HEK293T (cell line): ENCODE measurements at regions not wholly inside any gene's neighbourhood (a gene's known extent, or its start where the extent isn't known, plus 50 kb on each side); places are given as distances from the start of the nearest gene placed in this dataset.

Experiments
- ARNT ChIP-seq: fragments of 450-650 bp; IDR thresholded peaks from 2 replicates; pipeline ENCODE4 v1.6.1; 2017; ENCODE audit warnings: mild to moderate bottlenecking
- BHLHE40 ChIP-seq: fragments of 450-650 bp; IDR thresholded peaks from 2 replicates; pipeline ENCODE4 v1.6.1; 2016; ENCODE audit warnings: mild to moderate bottlenecking, moderate library complexity, borderline replicate concordance
- CTBP1 ChIP-seq: fragments of 450-650 bp; IDR thresholded peaks from 2 replicates; pipeline ENCODE4 v1.6.1; 2016; ENCODE audit warnings: borderline replicate concordance
- ELF4 ChIP-seq: fragments of 450-650 bp; IDR thresholded peaks from 2 replicates; pipeline ENCODE4 v1.6.1; 2017; ENCODE audit warnings: antibody characterized with exemption
- FOXA1 ChIP-seq: fragments of 450-650 bp; IDR thresholded peaks from 2 replicates; pipeline ENCODE4 v1.6.1; 2016; ENCODE audit warnings: mild to moderate bottlenecking
- FOXK2 ChIP-seq: fragments of 450-650 bp; IDR thresholded peaks from 2 replicates; pipeline ENCODE4 v1.6.1; 2016; ENCODE audit warnings: mild to moderate bottlenecking
- FOXM1 ChIP-seq: fragments of 450-650 bp; IDR thresholded peaks from 2 replicates; pipeline ENCODE4 v1.6.1; 2017; ENCODE audit warnings: mild to moderate bottlenecking, borderline replicate concordance
- LEF1 ChIP-seq: fragments of 450-650 bp; IDR thresholded peaks from 2 replicates; pipeline ENCODE4 v1.6.1; 2017; ENCODE audit warnings: mild to moderate bottlenecking, borderline replicate concordance
- NFRKB ChIP-seq: fragments of 450-650 bp; IDR thresholded peaks from 2 replicates; pipeline ENCODE4 v1.6.1; 2016; ENCODE audit warnings: mild to moderate bottlenecking, moderate library complexity
- PKNOX1 ChIP-seq: fragments of 450-650 bp; IDR thresholded peaks from 2 replicates; pipeline ENCODE4 v1.6.1; 2016
- SP1 ChIP-seq: fragments of 450-650 bp; IDR thresholded peaks from 2 replicates; pipeline ENCODE4 v1.6.1; 2017
- SUZ12 ChIP-seq: fragments of 450-650 bp; IDR thresholded peaks from 2 replicates; pipeline ENCODE4 v1.6.1; 2016; ENCODE audit warnings: mild to moderate bottlenecking
- TARDBP ChIP-seq: fragments of 450-650 bp; IDR thresholded peaks from 2 replicates; pipeline ENCODE4 v1.6.1; 2016
- ZNF384 ChIP-seq: fragments of 450-650 bp; IDR thresholded peaks from 2 replicates; pipeline ENCODE4 v1.6.1; 2016

DNA sequence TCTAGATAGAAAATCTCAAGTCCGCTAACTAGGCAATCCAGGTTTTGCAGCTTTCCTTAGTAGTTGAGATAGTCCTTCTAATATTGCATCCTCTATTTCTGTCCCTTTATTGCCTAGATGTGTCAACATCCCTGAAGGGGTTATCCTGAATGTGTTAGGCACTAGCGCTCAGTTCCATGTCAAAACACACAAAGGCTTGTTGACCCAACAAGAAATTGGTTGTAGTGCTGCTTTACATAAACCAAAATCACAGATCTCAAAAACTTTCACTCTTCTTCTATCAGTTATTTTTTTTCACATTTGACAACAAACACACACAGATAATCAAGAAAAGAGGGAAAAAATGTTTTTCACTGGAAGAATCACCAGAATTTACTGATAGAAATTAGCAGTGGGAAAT is 51.4 kb upstream of the SOX2 start:
- TF ChIP-seq CTBP1, result no peak
- TF ChIP-seq FOXA1, result no peak
- no peak for TF ChIP-seq BHLHE40
- TF ChIP-seq NFRKB, result no peak
- TF ChIP-seq ZNF384, result no peak
- TF ChIP-seq SUZ12, result no peak
- no peak for TF ChIP-seq FOXM1
- no peak for TF ChIP-seq LEF1
- TF ChIP-seq SP1, result no peak
- no peak for TF ChIP-seq PKNOX1
- no peak for TF ChIP-seq TARDBP
- TF ChIP-seq ARNT, result no peak
- TF ChIP-seq ELF4, result no peak
- TF ChIP-seq FOXK2, result no peak
